Cardiac septum (tissue), 1 donor: ENCODE measurements at regions not wholly inside any gene's neighbourhood (a gene's known extent, or its start where the extent isn't known, plus 50 kb on each side); places are given as distances from the start of the nearest gene placed in this dataset.
A peak's percentile ranks its signal among the peaks of the same experiment; 100 is the strongest.
"Not testable (repeated sequence)": the region's sequence is repeated elsewhere in the genome, so short reads cannot be mapped to it uniquely, and the experiment has no call there.

Experiments used
- DNase-seq: peaks from one replicate; pipeline ENCODE4 v3.0.0-alpha.2; 2020; ENCODE audit warnings: low spot score
- intact Hi-C: fragments of 100-400 bp; cut with DNase I; formaldehyde crosslinking; loops from one replicate; pipeline ENCODE4 v1.14.0; 2022
- donor health status: DM: no; HTN: no; CAD: no.

DNA sequence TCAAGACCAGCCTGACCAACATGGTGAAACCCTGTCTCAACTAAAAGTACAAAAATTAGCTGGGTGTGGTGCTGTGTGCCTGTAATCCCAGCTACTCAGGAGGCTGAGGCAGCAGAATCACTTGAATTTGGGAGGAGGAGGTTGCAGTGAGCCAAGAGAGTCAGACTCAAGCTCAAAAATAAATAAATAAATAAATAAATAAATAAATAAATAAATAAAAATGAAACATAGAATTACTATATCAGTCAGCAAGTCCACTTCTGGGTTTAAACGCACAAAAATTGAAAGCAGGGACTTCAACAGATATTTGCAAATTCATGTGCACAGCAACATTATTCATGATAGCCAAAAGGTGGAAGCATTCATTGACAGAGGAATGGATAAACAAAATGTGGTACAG is 875.2 kb upstream of the ALG10B start:
- intact Hi-C loops, DNase-seq: not testable (repeated sequence)

DNA sequence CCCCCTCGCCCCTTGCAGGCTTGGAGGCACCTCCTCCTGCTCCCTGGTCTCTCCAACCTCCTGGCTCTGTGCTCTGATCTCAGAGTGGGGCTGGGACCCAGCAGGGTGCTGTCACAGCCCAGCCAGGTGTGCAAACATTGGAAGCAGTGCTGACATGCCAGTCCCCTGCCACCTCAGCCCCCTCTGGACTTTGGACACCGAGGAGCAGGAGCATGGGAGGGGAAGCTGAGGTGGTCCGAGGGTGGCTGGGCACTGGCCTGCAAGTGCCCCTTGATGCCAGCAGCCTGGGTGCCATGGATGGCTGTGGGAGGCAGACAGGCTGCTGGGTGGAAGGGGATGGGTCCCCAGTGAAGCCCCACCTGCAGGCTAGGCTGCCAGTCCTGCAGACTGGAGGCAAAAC is 860.9 kb upstream of the ALG10B start:
- not testable (repeated sequence) for DNase-seq

DNA sequence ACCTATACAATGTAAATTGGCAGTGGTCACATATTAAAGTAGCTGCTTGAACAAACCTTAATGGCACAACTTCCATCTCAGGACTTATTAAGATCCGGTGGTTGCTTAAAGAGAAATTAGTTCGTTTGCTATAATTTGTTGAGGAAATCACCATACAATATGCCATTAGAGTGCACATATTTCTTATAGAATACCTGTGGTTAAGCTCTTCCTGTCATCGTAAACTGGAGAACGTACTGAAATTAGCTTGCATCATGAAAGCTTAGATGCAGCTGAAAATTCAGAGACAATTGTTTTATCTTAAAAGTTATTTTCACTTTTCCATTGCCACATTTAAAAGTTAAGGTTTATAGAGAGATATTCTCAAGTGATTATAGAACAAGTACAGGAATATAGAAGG is 818.6 kb upstream of the ALG10B start:
- DNase-seq, intact Hi-C loops: not testable (repeated sequence)

More for the DNA sequence above, 860.9 kb upstream of the ALG10B start:
- intact Hi-C loops, result not testable (repeated sequence)

DNA sequence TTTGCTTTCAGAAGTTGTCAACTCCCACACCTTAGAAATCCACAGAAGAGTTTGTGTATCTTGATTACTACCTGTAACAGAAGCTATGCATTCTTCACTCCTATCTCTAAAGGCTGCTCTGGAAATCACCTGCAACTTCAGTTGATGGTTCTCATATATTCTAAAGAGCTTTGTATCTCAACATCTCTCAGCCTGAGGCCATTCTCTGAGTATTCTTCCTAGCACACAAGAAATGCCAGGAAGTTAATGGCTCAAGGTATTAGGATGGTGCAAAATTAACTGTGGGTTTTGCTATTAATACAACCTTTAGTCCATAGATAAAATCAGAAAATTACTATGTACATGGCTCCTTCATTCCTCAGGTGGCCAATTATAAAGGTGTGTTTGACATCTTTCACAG is 806.3 kb upstream of the ALG10B start:
- DNase-seq, intact Hi-C loops: not testable (repeated sequence)

DNA sequence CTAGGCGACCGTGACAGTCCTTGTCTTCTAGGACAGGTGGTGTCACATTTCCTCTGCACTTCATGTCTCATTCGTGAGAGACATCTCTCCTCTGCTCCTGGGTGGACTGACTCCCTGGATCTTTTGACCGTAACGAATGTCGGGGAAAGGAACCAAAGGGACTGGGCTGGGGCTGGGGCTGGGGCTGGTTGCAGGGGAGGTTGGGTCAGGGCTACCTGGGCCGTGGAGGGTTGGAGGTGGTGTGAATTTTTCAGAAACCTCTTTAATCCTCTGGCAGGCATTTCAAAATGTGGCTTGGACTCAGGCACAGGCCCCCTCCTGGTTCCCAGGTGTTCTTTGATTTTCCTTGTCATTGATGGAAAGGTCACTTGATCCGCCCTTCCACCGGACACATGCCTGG is 776.0 kb upstream of the ALG10B start:
- DNase-seq, intact Hi-C loops: not testable (repeated sequence)

DNA sequence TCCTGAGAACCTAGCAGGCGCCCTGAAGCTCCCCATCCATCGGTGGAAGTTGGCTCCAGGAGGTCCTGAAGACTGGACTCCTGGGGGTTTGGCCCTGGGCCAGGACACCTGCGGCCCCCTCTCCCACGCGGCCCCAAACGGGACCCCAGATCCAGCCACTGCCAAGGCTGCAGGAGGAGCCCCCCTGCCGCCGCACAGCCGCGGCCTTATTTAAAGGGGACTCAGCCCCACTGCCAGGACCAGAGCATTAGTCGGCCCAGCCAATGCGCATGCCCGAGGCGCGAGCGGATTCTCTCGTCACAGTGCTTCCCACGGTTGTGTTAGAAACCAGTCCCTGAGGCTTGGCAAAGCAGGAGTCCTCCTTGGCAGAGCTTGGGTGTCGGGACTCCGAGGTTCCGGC is 775.2 kb upstream of the ALG10B start:
- DNase-seq, result no peak
- intact Hi-C loops, result no loop called here

DNA sequence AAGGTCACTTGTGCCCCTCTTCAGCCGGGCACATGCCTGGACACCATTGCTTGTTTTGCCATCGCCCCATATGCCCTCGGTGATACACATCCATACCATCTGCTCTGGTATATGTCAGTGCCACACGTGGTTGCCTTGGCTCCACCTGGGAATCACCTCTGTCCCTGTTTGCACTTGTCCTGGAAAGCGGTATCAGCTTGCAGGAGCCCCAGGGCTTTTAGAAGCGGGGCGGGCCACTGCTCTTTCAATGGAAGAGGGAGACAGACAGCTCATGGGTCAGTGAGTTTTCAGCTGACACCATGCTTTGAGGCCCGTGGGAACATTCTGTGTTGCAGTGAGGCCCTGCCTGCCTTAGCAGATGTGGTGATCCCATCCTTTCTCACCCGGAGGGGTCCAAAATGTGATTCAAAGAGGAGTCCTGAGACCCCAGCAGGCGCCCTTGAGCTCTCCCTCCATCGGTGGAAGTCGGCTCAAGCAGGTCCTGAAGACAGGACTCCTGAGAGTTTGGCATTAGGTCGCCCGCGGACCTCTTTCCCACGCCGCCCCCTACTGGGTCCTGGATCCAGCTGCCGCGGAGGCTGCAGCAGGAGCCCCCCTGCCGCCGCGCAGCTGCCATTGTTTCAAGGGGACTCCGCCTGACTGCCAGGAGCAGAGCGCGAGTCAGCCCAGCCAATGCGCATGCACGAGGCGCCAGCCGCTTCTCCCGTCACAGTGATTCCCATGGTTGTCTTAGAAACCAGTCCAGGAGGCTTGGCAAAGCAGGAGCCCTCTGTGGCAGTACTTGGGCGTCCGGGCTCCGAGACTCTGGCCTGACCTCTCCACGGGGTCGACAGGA is 773.2 kb upstream of the ALG10B start:
- no peak for DNase-seq
- intact Hi-C loops, result no loop called here

DNA sequence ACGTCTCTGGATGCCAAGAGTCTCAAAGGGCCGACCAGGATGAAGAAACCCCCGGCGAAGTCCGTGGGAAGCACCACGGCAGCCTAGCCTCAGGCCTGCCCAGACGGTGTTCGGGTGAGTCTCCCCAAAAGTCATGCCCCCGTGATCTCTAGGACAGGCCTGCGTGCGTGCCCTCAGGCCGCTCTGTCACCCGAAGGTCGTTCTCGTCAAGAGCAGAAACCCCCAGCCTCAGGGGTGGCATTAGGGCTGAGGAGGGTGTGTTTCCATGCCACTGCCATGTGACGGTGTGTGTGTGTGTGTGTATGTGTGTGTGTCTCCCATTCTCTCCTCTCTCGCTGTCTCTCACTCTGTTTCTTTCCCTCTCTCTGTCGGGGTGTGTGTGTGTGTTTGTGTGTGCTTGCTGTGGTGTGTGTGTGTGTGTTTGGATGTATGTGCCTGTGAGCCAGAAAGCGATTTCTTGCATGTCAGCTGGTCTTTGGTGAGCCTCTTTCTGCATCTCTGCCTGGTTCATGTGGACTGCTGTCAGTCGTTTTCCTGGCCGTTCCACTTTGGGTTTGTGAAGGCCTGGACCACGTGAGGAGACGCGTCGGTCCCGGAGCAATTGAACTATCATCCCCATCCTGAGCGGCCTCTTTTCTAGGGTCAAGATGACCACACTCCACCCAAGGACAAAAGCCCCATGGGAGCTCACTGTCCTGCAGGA is 772.5 kb upstream of the ALG10B start:
- peak; percentile 26 for DNase-seq
- intact Hi-C loops, result no loop called here

DNA sequence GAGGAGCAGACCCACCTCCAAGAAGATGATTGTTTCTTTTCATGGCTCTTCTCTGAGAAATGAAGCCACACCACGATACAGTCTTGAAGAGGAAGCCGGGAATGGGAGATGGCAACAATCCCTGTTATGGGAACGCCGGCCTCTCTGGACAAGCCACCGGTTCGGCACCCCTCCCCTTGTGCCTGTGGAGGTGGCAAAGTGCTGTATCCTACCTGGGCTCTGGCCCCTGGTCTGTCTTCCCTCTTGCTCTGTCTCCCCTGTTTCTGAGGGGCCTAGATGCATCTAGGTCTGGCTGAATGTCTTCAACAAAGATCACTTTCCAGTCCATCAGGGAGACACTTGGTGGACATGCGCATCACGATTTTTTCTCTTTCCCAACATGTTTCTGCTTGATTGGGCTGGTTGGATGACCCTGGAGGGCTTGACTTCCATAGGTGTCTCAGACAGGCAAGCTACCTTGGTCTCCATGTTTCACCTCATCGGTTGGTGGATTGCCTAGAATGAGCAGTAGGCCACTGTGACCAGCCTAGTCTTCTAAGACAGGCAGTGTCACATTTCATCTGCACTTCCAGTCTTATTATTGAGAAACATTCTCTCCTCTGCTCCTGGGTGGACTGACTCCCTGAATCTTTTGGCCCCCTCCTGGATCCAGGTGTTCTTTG is 771.8 kb upstream of the ALG10B start:
- intact Hi-C loops, result not testable (repeated sequence)
- peak; percentile 55 for DNase-seq

DNA sequence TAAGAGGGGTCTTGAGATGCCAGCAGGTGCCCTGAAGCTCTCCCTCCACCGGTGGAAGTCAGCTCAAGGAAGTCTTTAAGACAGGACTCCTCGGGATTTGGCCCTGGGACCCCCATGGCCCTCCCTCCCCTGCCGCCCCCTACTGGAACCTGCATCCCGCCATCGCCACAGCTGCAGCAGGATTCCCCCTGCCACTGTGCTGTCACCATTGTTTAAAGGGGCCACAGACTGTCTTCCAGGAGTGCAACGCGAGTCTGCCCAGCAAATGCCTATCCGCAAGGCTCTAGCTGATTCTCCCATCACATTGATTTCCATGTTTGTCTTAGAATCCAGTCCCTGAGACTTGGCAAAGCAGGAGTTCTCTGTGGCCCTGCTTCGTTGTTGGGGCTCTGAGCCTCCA is 770.8 kb upstream of the ALG10B start:
- DNase-seq, result peak; percentile 56
- intact Hi-C loops, result no loop called here

DNA sequence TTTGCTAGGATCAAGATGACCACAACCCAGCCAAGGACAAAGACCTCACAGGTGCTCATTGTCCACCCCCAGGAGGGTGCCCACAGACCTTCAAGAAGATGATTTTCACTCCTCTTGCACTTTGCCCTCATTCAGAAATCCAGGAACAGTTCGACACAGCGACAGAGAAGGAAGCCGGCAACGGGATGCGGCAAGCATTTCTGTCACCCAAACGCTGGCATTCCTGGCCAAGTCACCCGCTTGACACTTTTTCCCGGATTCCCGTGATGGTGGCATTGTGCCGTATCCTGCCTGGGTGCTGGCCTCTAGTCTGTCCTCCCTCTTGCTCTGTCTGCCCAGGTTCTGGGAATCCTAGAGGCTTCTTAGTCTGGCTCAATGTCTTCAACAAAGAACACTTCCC is 770.4 kb upstream of the ALG10B start:
- intact Hi-C loops, result no loop called here
- peak; percentile 33 for DNase-seq

DNA sequence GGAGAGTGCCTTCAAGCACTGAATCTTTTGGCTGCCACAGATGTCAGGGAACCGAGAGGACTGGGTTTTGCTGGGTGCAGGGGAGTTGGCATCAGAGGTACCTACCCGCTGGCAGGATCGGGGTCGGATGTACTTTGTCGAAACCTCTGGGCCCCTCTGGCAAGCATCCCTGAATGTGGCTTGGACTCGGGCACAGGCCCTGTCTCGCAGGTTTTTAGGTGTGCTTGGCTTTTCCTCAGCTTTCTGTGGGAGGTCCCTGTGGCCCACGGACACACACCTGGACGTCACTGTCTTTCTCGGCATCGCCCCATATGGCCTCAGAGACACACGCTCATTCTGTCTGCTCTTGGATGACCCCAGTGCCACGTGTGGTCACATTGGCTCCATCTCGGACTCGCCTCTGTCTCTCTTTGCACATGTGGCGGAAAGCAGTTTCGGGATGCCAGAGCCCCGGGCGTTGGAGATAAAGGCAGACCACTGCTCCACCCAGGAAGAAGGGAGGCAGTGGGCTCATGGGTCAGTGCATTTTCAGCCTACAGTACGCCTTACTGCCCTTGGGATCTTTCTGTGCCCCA is 769.6 kb upstream of the ALG10B start:
- DNase-seq, result peak; percentile 27
- intact Hi-C loops, result no loop called here

DNA sequence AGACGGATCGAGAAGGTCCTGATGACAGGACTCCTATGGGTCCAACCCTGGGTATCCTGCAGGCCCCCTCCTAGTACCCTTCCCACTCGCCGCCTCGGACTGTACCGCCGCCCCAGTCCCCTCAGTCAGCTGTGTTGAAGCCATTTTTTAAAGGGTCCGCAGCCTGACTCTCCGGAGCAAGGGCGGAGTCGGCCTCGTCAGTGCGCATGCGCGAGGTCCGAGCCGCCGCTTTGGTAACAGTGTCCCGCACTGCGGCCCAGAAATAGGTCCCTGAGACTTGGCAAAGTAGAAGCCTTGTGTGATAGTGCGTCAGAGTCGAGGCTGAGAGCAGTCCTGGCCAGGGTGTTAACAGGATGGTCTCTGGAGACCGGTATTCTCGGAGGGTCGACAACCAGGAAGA is 769.0 kb upstream of the ALG10B start:
- intact Hi-C loops, result no loop called here
- peak; percentile 19 for DNase-seq

DNA sequence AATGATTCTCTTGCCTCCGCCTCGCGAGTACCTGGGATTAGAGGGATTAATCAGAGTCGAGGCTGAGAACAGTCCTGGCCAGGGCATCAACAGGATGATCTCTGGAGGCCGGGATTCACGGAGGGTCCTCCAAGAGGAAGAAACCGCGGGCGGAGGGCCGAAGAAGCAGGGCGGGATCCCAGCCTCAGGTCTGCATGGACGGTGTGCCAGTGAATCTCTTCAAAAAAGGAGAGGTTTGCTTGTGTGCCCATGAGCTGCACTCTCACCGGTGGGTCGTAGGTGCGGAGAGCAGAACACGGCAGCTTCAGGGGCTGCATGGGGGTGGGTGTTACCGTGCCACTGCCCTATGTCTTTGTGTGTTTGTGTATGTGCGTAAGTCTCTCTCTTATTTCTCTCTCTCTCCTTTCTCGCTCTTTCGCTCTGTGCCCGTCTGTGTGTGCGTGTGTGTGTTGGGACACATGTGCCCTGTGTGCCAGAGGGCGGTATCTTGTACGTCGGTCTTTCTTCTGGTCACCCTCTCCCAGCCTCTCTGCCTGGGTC is 768.2 kb upstream of the ALG10B start:
- peak; percentile 66 for DNase-seq
- intact Hi-C loops, result no loop called here

DNA sequence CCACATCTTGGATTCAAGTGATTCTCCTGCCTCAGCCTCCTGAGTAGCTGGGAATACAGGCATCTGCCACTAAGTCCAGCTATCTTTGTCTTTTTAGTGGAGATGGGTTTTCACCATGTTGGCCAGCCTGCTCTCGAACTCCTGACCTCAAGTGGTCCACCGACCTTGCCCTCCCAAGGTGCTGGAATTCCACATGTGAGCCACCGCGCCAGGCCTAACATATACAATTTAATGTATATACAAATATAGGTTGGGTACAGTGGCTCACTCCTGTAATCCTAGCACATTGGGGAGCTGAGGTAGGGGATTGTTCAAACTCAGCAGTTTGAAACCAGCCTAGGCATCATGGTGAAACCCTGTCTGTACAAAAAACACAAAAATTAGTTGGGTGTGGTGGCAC is 759.6 kb upstream of the ALG10B start:
- DNase-seq, intact Hi-C loops: not testable (repeated sequence)

DNA sequence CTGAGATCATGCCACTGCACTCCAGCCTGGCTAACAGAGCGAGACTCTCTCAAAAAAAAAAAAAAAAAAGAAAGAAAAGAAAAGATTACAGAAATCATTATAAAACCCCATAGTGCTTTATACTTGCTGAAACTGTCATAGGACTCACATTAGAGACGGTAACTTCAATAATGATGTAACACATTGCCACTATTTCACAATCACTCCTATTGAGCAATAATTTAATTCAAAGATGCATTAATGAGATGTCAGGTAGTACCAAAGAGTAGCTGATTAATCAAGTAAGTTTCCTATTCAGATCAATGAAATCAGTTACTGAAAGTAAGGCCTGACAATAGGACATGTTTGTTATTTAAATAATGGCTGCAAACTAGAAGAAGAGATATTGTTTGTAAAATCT is 751.5 kb upstream of the ALG10B start:
- intact Hi-C loops, result no loop called here
- no peak for DNase-seq

DNA sequence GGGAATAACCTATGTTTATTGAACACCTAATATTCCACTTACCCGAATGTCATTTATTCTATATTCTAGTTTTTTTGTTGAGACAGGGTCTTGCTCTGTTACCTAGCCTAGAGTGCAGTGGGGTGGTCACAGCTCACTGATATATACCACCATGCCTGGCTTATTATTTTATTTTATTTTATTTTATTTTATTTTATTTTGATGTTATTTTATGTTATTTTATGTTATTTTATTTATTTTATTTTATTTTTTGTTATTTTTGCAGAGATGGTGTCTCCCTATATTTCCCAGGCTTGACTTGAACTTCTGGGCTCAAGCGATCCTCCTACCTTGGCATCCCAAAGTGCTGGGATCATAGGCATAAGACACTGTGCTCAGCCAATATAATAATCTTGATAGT is 746.0 kb upstream of the ALG10B start:
- intact Hi-C loops, DNase-seq: not testable (repeated sequence)
